Heart right ventricle (tissue), 16 donors: ENCODE measurements at regions not wholly inside any gene's neighbourhood (a gene's known extent, or its start where the extent isn't known, plus 50 kb on each side); places are given as distances from the start of the nearest gene placed in this dataset.

ENCODE experiments used
- ATAC-seq, 8 donors: fragments of 200-7000 bp; cut with Tn5 transposase; one replicate each; pipeline ENCODE4 v1.9.1; 2020; ENCODE audit warnings: mild to moderate bottlenecking in 8 of 8, moderate library complexity in 8 of 8, moderate number of reproducible peaks in 1 of 8
- DNase-seq, 2 donors: peaks; one replicate each; pipeline ENCODE4 v3.0.0-alpha.2; 2020
- H3K27ac ChIP-seq, 10 donors: fragments of 200-600 bp; sonication (generic) in 2 of 10; one replicate each; pipeline versions ENCODE4 v1.5.0 to v1.8.0; 2020 to 2022; ENCODE audit warnings: mild to moderate bottlenecking in 3 of 10
- H3K27me3 ChIP-seq, 7 donors: fragments of 200-600 bp; one replicate each; pipeline ENCODE4 v1.8.0; 2021 to 2022; ENCODE audit warnings: mild to moderate bottlenecking in 2 of 7
- H3K36me3 ChIP-seq, 9 donors: fragments of 200-600 bp; sonication (generic) in 1 of 9; one replicate each; pipeline versions ENCODE4 v1.5.0 to v1.8.0; 2020 to 2022; ENCODE audit warnings: mild to moderate bottlenecking in 2 of 9
- H3K4me1 ChIP-seq, 9 donors: fragments of 200-600 bp; sonication (generic) in 1 of 9; one replicate each; pipeline versions ENCODE4 v1.5.0 to v1.8.0; 2020 to 2022; ENCODE audit warnings: mild to moderate bottlenecking in 4 of 9
- H3K4me3 ChIP-seq, 10 donors: fragments of 200-600 bp; sonication (generic) in 2 of 10; one replicate each; pipeline versions ENCODE4 v1.5.0 to v1.8.0; 2020 to 2022; ENCODE audit warnings: mild to moderate bottlenecking in 7 of 10, moderate library complexity in 2 of 10
- H3K9me3 ChIP-seq, 11 donors: fragments of 200-600 bp in 10 of 11; sonication (generic) in 2 of 11; one replicate each; pipeline versions ENCODE4 v1.5.0 to v1.8.0; 2013 to 2022; ENCODE audit warnings: mild to moderate bottlenecking in 2 of 11, control low read depth in 1 of 11, moderate library complexity in 1 of 11
- WGBS, 2 donors: extraction: QIAGEN DNeasy Blood & Tissue Kit; methylation state at CpG; one replicate each; pipeline ENCODE4 v1.1.7; 2013; ENCODE audit warnings: inconsistent platforms in 1 of 2; 5-methylcytosine and 5-hydroxymethylcytosine counted together
- intact Hi-C, 10 donors: fragments of 100-400 bp; cut with DNase I; formaldehyde crosslinking; loops; one replicate each; pipeline versions ENCODE4 v1.11.1 to v1.14.2; 2022
- TF ChIP-seq, protein P1 (sequence below), 9 donors: fragments of 200-600 bp; sonication (generic) in 2 of 9; IDR thresholded peaks; one replicate each; pipeline versions ENCODE4 v1.5.0 to v1.8.0; 2021 to 2022; ENCODE audit warnings: antibody characterized with exemption in 9 of 9, mild to moderate bottlenecking in 5 of 9, moderate library complexity in 1 of 9
- donor health status: Arrhythmogenic right ventricular cardiomyopathy.
- donor health status: ischemic (EF 13 %, LVEDD 7.1; RV severe dilation, severe dysfunction).
- donor health status: healthy with polysubstance abuse.
- donor health status: DM: no; HTN: yes; CAD: no.
- donor health status: DM: no; HTN: no; CAD: no.
- donor health status: ischemic (EF 25% LVEDD 6.9; RV normal size, moderate dysfunction).
- donor health status: ischemic (EF 25% LVEDD 5.7; RV mildly dilated, moderate dysfunction).
- donor health status: healthy.
- donor health status: DM: yes; HTN: yes; CAD: no.
- donor health status: Ischemic cardiomyopathy.
- donor health status: ischemic (EF 35%, LVEDD 5.7; RV mildly dilated, moderate dysfunction).
- donor health status: nonischemic (EF 11% LVEDD 7.7; RV severe dilation, severe dysfunction).
- donor health status: DM: yes; HTN: yes; CAD: no.
- donor health status: PGD.
- donor health status: ischemic (EF 29% LVEDD 5.4; RV normal size, mild dysfunction).
- donor health status: nonischemic (EF 23%, LVEDD 6.1; RV moderate dilation, normal function).

DNA sequence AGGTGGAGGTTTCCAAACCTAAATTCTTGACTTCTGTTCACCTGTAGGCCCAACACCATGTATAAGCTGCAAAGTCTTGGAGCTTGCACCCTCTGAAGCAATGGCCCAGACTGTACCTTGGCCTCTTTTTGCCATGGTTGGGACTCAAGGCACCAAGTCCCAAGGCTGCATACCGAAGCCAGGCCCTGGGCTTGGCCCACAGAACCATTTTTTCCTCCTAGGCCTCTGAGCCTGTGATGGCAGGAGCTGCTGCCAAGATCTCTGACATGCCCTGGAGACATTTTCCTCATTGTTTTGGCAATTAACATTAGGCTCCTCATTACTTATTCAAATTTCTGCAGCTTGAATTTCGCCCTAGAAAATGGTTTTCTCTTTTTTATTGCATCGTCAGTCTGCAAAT, 297.9 kb downstream of the OXSM start:
- H3K27me3 ChIP-seq, result no peaks in the 10 kb centered on the region
- ATAC-seq (no peak), DNase-seq (no peak)
- intact Hi-C loops, result no loop called here
- TF ChIP-seq, protein P1, sequence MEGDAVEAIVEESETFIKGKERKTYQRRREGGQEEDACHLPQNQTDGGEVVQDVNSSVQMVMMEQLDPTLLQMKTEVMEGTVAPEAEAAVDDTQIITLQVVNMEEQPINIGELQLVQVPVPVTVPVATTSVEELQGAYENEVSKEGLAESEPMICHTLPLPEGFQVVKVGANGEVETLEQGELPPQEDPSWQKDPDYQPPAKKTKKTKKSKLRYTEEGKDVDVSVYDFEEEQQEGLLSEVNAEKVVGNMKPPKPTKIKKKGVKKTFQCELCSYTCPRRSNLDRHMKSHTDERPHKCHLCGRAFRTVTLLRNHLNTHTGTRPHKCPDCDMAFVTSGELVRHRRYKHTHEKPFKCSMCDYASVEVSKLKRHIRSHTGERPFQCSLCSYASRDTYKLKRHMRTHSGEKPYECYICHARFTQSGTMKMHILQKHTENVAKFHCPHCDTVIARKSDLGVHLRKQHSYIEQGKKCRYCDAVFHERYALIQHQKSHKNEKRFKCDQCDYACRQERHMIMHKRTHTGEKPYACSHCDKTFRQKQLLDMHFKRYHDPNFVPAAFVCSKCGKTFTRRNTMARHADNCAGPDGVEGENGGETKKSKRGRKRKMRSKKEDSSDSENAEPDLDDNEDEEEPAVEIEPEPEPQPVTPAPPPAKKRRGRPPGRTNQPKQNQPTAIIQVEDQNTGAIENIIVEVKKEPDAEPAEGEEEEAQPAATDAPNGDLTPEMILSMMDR (IDR thresholded peaks at IDR 0.05), result no peak
- H3K36me3 ChIP-seq, result no peaks in the 10 kb centered on the region
- H3K9me3 ChIP-seq, result peaks cover 0 to 43% (median 14%) of the 10 kb centered on the region in 11 donors
- H3K4me1 ChIP-seq, result peaks cover 0 to 28% (median 16%) of the 10 kb centered on the region in 9 donors
- 84 to 85% methylated on average over 3 of the region's 3 CpGs for WGBS, 2 donors
- no peak overlapping the region for H3K4me3 ChIP-seq
- no peak overlapping the region for H3K27ac ChIP-seq

DNA sequence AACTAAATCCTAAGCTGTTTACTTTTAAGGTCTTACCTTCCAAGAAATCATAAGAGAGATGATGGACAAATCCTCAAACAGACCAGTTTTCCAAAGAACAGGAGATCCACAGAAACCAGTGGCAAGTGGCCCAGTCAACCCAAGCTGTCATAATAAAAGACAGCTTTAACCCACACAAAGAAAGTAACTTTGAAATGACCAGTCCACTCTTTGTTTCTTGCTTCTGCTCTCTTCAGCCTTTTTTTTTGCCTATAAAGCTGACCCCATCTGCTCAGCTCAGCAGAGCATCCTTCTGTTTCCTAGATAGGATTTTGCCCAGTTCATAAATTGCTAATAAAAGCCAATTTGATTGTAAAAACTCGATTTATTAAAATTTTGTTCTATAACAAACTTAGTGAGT, 299.4 kb downstream of the OXSM start:
- no peak overlapping the region for H3K27ac ChIP-seq
- 52 to 61% methylated on average over 1 of the region's 1 CpG for WGBS, 2 donors
- H3K27me3 ChIP-seq, result no peaks in the 10 kb centered on the region
- TF ChIP-seq, protein P1 (IDR thresholded peaks at IDR 0.05), result no peak
- no peaks in the 10 kb centered on the region for H3K36me3 ChIP-seq
- intact Hi-C loops, result no loop called here
- peaks cover 0 to 26% (median 16%) of the 10 kb centered on the region in 9 donors for H3K4me1 ChIP-seq
- H3K9me3 ChIP-seq, result peaks cover 0 to 51% (median 14%) of the 10 kb centered on the region in 11 donors
- ATAC-seq (no peak), DNase-seq (no peak)
- no peak overlapping the region for H3K4me3 ChIP-seq

DNA sequence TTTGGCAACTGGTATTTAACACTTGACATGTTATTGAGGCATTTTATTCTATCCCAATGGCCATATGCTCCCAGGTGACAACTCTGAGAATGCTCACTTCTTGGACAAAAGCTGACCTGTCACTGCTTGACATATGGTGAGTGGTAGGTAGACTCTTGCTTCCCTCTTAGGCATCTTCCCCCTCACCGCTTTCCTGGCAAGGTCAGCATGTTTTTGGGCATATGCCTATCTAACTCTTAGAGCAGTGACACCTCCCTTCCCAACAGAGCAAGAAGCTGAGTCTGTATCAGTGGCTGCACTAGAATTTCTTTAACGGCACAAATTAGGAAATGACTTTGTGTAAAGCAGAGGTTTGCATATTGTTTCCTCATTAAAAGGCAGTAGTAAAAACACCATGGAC, 300.7 kb downstream of the OXSM start:
- peak overlapping the region in 3 of 10 donors; percentile 10 to 29 (median 26) for H3K27ac ChIP-seq
- H3K9me3 ChIP-seq, result peaks cover 0 to 60% (median 14%) of the 10 kb centered on the region in 11 donors
- intact Hi-C loops, result no loop called here
- DNase-seq (no peak), ATAC-seq (peak in 1 of 8 donors; percentile 29)
- WGBS, 2 donors, result 36 to 55% methylated on average over 2 of the region's 2 CpGs
- TF ChIP-seq, protein P1 (IDR thresholded peaks at IDR 0.05), result no peak
- peaks cover 0 to 18% (median 12%) of the 10 kb centered on the region in 9 donors for H3K4me1 ChIP-seq
- no peaks in the 10 kb centered on the region for H3K36me3 ChIP-seq
- no peak overlapping the region for H3K4me3 ChIP-seq
- H3K27me3 ChIP-seq, result no peaks in the 10 kb centered on the region

DNA sequence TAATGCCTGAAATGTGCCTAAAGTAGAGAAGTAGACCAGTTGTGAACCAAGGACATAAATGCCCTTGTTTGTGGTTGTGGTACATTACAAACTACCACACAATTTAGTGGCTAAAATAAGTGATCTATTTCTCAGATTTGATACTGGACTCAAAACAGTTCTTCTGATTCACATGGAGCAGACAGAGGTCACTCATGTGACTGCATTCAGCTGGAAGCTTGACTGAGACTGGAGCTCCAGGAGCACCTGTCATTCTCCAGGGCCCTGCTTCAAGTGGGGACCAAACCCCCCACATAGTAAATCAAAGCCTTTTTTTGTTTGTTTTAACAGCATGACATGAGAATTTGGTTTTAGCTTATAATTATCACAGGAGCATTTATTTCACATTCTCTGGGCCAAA, 301.2 kb downstream of the OXSM start:
- Histone ChIP-seq H3K4me3 (no peak overlapping the region), H3K36me3 (no peaks in the 10 kb centered on the region), H3K4me1 (peaks cover 0 to 18% (median 12%) of the 10 kb centered on the region in 9 donors), H3K27ac (peak overlapping the region in 3 of 10 donors; percentile 10 to 29 (median 26)), H3K27me3 (no peaks in the 10 kb centered on the region), H3K9me3 (peaks cover 0 to 65% (median 14%) of the 10 kb centered on the region in 11 donors)
- TF ChIP-seq, protein P1 (IDR thresholded peaks at IDR 0.05), result no peak
- intact Hi-C loops, result no loop called here
- DNase-seq, result no peak
- ATAC-seq, result peak in 1 of 8 donors; percentile 57
